ENCODE measurements at regions not wholly inside any gene's neighbourhood (a gene's known extent, or its start where the extent isn't known, plus 50 kb on each side); places are given as distances from the start of the nearest gene placed in this dataset.
"Not testable (repeated sequence)": the region's sequence is repeated elsewhere in the genome, so short reads cannot be mapped to it uniquely, and the experiment has no call there.

DNA sequence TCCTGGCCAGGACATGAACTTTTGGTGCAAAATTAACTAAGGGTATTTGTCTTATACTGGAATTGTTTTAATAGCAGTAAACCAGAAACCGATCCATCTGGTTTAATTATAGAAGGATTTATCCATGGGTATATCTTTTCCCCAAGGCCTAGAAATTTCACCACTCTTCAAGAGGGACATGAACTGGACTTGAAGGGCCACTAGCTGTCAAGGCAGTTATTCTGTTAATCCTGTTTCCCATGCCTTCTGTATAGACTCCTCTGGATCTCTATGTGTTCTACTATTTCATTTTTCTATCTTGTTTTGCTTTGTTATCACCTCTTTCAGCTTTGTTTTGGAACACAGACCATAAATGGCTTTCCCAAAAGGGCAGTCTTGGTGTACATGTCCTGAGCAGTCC, 467.6 kb downstream of the KIF4B start:
- ChIA-PET POLR2A (no interaction called here), CTCF (no interaction called here)

DNA sequence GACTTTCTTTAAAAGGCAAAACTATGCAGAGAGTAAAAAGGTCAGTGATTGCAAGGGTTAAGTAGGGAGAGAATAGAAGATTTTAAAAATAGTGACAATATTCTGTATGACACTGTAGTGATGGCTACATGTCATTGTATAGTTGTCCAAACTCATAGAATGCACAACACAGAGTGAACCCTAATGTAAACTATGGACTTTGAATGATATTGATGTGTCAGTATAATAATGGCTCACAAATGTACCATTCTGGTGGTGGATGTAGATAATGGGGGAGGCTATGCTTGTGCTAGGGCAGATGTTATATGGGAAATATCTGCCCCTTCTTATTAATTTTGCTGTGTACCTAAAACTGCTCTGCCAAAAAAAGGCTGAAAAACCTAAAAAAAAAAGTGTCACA, 468.9 kb downstream of the KIF4B start:
- ChIA-PET CTCF (no interaction called here), POLR2A (no interaction called here)

DNA sequence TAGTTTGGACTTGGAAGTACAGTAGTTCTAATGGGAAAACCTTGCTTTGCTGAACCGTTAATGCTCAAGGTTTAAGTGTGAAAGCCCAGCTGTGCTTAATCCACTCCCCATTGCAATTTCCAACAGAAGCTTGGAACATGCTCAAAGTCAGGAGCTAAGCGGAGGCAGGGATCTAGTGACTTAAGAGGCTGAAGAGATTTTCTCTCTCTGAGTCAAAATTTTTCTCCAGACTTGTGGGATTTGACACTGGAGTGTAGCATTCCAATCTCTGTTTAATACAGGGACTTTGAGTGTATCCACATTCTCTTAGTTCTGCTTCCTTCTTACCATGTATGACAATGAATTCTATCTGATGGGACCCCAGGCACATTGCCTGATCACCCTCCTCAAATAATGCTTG, 471.8 kb downstream of the KIF4B start:
- POLR2A ChIA-PET = no interaction called here
- CTCF ChIA-PET = no interaction called here

DNA sequence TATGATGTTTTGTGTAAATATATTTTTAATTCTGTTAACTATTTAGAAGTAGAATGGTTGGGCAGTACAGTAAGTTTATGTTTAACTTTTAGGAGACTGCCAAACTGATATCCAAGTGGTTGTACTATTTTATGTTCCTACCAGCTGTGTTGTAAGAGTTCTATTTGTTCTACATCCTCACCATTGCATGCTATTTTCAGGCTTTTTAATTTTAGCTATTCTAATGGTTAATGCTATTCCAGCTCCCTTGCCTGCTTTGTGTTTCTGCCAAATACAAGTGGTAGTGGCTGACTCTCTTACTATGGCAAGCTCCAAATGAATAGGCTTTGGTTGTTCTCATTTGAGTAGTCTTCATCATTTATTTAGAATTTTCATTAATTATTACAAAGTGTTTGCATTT, 476.4 kb downstream of the KIF4B start:
- CTCF ChIA-PET = no interaction called here

DNA sequence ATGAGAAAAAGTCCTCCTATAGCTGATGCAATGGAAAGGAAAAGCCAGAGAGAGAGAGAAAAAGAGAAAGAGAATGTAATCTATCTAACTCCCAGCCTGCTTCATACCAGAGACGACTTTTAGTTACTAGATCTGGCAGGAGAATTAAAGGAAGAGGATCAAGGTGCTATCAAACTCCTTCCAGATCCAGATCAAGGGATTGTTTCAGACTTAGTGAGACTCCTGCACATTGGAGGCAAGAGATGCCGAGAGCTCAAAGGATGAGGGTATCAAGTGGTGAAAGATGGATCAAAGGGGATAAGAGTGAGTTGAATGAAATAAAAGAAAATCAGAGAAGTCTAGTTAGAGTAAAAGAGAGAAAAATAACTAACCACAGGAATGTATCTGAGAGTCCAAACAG, 478.6 kb downstream of the KIF4B start:
- POLR2A ChIA-PET = no interaction called here
- CTCF ChIA-PET = no interaction called here

More for the DNA sequence above, 476.4 kb downstream of the KIF4B start:
- POLR2A ChIA-PET = no interaction called here

DNA sequence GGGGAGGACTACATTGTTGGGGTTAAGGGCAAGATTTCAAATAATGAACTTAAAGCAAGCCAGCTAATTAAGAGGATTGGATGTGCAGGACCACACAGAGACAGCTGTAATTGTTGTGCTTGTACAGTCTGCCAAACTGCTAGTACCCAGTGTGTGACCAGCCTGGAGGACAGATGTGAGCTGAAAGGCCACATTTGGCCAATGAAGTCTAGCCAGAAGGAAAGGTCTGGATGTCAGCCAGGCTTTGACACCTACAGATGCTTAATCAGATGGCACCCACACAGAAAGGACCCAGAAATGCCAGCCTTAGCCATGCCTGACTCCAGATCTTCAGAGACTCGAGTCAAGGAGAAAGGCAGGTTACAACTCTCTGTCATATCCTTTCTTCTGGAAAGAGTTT, 491.1 kb downstream of the KIF4B start:
- CTCF ChIA-PET = no interaction called here
- POLR2A ChIA-PET = no interaction called here

DNA sequence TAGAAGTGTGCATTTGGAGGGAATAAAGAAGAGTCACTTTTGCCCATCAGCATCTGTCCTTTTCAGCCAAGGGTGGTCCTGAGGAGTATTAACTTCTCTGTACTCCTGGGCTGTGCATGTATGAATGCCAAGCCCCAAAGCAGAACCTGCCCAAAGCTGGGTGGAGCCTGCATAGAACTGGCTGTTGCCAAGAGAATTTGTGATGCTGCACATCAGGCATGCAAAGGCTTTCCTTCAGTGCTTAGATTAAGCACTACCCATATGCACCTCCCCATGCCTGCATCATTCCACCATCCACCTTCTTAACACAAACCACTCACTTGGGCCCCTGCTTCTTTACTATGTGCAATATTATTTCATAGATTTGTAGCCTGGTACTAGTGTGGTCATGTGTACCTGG, 493.8 kb downstream of the KIF4B start:
- POLR2A ChIA-PET = no interaction called here
- CTCF ChIA-PET = no interaction called here

DNA sequence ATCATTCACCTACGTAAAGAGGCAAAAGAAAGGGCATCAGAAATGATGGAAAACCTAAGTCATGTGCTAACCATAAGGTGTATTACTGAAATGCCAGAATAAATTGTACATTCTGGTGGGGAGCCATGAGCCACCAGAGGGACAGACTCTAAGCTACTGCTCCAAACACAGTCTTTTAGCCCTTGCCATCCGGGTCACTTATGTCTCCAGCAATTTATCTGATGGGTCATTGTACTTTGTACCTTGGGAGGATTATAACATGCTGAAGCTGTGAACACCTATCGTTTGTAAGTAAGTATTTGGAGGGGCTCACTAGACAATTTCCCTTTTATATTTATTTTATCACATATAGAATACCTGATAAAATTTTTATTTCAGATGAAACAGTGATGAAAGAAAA, 495.1 kb downstream of the KIF4B start:
- ChIA-PET POLR2A (no interaction called here), CTCF (no interaction called here)

DNA sequence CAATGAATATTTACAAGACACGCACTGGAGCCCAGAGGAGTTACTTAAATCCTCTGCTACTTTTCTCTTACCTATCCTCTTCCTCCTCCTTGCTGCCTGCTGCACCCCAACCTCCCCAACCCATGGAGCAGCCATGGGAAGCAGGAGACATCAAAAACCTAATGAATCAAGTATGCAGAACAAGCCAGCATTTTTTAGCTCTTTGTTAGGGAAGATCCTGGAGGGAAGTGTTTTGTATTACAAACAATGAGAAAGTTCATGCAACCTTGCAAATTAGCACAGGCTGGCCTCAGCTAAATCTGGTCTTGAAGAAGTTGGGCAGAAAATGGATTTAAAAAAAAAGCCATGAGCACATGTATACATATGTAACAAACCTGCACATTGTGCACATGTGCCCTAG, 498.8 kb downstream of the KIF4B start:
- ChIA-PET POLR2A (no interaction called here), CTCF (no interaction called here)

DNA sequence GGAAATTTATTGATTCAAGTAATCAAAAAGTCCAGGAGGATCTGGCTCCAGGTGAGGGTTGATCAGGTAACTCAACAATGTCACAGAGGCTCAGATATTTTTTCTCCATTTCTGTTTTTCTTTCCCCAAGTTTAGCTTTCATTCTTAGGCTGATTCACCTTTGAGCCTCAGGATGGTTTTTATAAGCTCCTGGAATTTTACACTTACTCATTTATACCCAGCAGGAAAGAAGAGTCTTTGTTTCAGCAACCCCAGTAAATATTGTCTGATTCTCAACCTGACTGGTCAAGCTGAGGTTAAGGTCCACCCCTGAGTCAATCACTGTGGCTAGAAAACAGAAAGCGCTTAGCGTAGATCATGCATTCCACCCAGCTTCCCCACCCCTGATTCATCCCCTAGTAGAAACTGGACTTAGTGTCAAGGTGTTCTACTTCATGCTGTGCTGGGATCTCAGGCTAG, 500.6 kb downstream of the KIF4B start:
- ChIA-PET POLR2A (no interaction called here), CTCF (no interaction called here)

DNA sequence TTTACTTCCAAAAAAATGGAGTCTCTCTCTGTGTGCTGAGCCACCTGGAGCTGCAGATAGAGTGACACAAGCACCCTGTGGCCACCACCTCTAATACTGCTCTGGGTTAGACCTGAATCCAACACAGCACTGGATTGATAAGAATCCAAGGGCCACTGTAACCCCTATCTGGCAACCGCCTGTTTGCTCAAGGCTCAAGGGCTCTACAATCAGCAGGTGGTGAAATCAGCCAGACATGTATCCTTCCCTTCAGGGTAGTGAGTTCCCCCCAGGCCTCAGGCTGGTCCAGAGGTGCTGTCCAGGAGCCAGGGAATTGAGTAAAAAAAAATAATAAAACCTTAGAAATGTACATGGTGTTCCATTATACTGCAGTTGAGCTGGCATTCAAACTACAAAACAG, 509.0 kb downstream of the KIF4B start:
- POLR2A ChIA-PET = no interaction called here
- CTCF ChIA-PET = no interaction called here

DNA sequence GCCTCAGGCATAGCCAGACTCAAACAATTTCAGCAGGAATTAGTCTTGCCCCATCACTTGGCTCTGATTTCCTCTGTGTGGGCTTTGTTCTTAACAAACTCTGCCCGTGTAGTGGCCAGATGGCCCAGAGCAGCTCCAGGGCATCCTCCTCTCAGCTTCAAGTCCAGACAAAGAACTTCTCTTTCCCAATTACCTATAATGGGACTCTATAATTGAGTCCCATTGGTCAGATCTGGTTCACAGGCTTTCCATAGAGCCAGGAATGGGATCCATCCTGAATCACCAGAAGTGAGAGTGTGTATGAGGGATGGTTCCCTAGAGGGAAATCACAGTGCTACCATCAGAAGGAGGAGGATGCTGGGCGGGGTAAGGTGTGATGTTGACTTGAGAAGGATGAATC, 515.8 kb downstream of the KIF4B start:
- ChIA-PET CTCF (no interaction called here), POLR2A (no interaction called here)

DNA sequence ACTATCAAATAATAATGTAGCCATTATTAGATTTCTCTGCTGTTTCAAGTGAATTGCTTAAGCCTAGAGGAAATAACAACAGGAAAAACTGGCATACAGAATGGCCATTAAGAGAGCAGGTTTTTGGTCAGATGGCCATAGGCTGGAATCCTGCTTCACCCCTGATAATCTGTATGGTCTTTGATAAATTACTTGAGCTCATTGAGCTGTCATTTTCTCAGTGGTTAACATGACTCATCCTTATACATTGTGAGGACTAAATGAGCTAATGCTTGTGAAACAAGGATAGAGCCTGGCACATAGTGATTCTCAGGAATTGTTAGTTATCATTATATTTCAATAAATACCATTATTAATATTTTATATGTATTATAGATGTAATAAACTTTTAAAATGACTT, 516.5 kb downstream of the KIF4B start:
- ChIA-PET CTCF (no interaction called here), POLR2A (no interaction called here)

DNA sequence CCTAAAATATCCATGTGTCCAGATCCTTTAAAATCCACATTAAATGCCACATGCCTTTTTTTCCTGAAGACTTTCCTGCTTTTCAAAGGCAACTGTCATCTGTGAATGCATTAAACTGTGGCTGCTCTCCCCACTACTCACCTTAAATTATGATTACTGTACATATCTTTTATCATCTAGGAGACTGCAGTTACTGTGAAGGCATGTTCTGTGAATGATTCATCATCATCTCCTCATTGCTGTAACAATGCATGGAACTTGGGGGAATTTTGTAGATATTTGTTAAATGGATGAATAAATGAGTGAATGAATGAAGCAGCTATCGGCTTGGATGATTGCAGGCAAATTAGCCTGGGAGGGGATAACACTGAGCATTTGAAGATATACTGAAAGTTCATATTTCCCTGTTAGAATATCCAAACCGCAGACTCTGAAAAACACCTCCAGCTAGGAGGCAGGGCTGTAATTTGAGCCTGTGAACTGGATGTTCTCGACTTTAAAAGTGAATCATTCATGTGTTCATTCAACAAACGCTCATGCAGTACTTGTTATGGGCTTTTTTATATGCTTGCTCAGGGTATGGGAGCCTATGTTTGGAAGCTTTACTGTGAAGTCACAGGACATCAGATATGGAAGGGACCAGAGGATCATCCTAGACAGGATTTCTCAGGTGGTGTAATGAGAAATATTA, 519.2 kb downstream of the KIF4B start:
- ChIA-PET POLR2A (no interaction called here), CTCF (no interaction called here)

DNA sequence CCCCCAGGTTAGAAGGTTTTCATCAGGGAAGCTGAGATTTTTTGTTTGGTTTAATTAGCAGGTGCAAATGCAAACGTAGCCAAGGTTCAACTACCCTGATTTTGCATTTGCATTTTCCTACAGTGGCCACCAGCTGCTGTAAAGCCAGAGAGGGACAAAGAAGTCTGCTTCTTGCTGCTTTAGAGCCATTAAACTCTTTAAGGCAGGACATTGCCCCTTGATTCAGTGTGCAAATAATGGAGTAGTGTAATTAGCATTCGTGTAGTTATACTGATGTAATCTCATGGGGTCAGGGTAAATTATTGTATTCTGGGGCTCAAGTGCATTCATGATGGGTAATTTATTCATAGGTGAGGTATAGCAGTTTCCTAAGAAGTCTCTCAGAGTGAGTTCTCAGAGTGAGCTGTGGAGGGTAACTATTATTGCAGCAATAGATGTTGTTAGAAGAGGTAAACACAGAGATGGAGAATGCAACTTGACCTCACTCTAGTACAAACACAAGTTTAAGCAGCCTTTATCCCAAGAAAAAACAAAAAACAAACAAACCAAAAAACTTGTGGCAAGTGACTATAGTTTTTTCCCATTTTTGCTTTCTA, 526.5 kb downstream of the KIF4B start:
- ChIA-PET POLR2A (no interaction called here), CTCF (no interaction called here)

DNA sequence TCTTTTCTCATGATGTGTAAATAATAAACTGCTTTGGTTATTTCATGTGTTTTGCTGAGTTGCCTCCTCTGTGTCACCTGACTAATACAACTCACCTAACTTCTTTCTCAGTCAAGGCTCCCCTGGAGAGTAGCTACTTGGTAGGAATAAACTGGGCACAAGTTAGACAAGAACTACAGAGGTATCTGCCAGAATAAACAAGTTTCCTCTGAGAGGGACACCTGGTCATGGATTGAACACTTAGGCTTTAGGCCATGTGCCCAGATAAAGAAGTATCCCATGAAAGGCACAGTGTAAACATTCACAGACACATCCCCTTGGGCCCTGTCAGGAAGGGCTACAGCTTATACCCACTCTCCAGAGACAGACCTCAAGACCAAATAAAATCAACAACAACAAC, 532.5 kb downstream of the KIF4B start:
- POLR2A ChIA-PET = no interaction called here

DNA sequence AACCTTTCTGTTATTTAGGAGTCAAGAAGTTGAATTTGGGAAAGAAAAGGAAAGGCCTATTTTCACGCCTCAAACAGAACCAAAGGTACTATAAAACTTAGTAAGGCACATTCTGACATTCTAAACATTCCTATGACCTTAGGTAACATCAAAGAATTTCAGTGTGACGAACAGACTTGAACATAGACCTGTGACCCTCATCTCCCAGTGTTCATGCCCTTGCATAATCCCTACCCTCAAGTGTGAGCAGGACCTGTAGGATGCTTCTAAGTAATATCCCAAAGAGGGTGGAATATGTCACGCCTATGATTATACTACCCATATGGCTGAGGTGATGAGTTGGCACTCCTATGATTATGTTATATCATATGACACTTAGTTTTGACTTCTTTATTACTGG, 540.9 kb downstream of the KIF4B start:
- ChIA-PET POLR2A (no interaction called here), CTCF (no interaction called here)

More for the DNA sequence above, 532.5 kb downstream of the KIF4B start:
- CTCF ChIA-PET = no interaction called here

DNA sequence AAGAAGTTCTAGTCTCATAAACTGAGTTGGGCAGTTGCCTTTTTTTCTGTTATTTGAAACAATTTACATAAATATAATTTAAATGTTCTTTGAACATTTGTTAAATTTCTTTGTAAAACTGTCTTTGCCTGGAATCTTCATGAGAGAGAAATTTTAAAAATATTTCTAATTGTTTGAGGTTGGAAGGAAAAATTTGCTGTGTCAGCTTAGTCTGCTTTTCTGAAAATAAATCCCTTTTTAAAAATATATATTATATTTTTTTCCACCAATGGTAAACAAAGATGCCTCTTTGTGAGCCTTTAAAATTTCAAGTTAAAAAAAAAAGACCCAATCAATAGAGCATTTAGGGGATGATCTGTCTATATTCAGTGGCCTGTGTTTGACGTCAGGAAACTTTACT, 542.7 kb downstream of the KIF4B start:
- CTCF ChIA-PET = no interaction called here
- POLR2A ChIA-PET = no interaction called here

DNA sequence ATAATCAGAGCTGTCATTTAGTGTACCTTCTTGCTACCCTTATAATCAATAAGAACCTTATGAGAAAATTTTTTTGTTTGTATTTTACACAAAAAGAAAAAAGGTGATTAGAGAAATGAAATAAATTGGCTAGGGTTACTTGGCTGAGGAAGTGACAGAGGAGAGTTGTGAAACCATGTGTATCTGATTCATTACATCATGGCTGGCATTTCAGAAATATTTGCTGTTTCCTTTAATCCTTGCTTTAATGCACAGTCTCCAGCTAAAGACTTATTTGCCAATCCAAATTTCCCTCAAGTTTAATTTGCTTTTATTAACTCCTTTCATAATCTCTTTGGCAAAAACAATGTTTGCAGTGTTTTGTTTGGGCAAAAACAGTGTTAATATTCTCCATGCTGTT, 543.1 kb downstream of the KIF4B start:
- POLR2A ChIA-PET = no interaction called here
- CTCF ChIA-PET = no interaction called here

DNA sequence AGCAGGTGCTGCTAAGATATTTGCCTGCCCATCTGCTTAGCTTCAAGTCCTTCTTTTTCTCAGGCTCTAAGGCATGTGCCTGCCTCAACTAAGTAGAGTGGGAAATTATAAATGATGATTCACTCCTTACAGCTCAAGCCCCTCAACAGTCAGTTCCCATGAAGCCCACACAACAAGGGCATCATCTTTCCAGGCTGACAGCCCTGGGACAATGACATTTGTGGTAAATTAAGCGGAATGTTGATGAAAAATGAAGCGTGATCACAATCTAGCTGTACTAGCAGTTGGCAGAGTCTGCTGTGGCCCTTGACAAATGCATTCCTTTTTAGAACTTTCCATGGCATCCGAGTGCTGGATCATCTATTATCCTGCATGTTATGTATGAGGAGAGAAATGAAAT, 548.6 kb downstream of the KIF4B start:
- CTCF ChIA-PET = no interaction called here
- POLR2A ChIA-PET = no interaction called here

DNA sequence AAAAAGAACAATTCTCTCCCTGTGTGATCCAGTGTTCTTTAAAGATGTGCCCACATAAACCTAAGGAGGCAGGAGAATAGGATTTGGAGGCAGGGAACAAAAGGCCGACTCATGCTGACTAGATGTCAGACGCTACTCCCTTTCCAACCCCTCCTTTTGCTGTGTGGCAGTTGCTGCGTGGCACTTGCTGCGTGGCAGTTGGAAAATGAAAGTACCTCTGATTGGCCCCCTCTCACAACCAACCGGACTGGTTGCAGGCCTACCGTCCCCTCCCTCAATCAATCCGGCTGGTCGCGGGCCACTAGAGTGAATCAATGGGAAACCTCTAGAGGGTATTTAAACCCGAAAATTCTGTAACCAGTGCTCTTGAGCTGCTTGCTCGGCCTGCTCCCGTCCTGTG, 551.0 kb downstream of the KIF4B start:
- CTCF ChIA-PET = no interaction called here
- POLR2A ChIA-PET = no interaction called here

DNA sequence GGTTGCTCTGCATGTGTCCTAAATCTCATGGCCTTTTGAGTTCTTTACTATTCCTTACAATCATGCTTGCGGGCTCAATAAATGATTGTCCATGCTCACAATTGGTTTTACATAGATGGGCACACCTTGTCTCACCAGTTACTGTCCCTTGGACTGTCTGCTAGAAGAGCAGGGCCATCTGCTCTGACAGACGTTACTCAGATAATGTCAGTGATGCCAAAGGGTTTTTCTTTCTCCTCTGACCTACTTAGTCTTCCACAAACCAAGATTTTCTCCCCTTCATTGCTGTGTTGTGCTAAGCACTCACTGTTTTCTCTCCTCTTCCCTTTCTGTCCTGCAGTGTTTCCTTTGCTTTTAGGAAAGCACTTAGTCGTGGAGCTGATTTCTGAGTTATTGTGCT, 562.3 kb downstream of the KIF4B start:
- ChIA-PET POLR2A (no interaction called here), CTCF (no interaction called here)

DNA sequence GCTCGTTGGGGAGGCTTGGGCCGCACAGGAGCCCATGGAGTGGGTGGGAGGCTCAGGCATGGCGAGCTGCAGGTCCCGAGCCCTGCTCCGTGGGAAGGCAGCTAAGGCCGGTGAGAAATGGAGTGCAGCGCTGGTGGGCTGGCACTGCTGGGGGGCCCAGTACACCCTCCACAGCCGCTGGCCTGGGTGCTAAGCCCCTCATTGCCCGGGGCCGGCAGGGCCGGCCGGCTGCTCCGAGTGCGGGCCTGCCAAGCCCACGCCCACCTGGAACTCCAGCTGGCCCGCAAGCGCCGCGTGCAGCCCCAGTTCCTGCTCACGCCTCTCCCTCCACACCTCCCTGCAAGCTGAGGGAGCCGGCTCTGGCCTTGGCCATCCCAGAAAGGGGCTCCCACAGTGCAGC, 573.3 kb downstream of the KIF4B start:
- CTCF ChIA-PET, POLR2A ChIA-PET: not testable (repeated sequence)
